HepG2 (cell line): ENCODE measurements at regions not wholly inside any gene's neighbourhood (a gene's known extent, or its start where the extent isn't known, plus 50 kb on each side); places are given as distances from the start of the nearest gene placed in this dataset.

Source experiments
- ATAC-seq: fragments of 200-7000 bp; cut with Tn5 transposase; 3 replicates; pipeline ENCODE4 v1.9.1; 2020; ENCODE audit warnings: mild to moderate bottlenecking, moderate library complexity
- BruUV-seq: library from RNA; stranded (reverse); fragments of 400-500 nt; replicated peaks from 2 replicates; lab custom pipeline; 2021; lab: Mats Ljungman, UMichigan
- CTCF ChIA-PET: fragments of 300-600 bp; formaldehyde crosslinking; extraction: SDS; loops from one replicate; lab custom pipeline; 2021; ENCODE audit warnings: low total read pairs, inconsistent platforms, low intra/inter-chr PET ratio; lab: Yijun Ruan, JAX
- POLR2A ChIA-PET: fragments of 350-600 bp; sonication (Branson Sonifier 250); formaldehyde crosslinking; loops from one replicate; lab custom pipeline; 2020; ENCODE audit warnings: antibody characterized with exemption, inconsistent platforms; lab: Yijun Ruan, JAX
- DNase-seq: peaks from one replicate; pipeline ENCODE4 v3.0.0-alpha.2; 2015; ENCODE audit warnings: low spot score
- FAIRE-seq: peaks from 3 replicates; lab custom pipeline; 2011; peaks lifted over from hg19 to GRCh38; lab: Jason Lieb, UNC
- H2AFZ ChIP-seq: one replicate; pipeline ENCODE4 v1.6.1; 2011; ENCODE audit warnings: low read length, inconsistent platforms
- H3K27ac ChIP-seq: fragments of 300-600 bp; 3 replicates; pipeline ENCODE4 v1.8.0; 2011; ENCODE audit warnings: mixed run types, mild to moderate bottlenecking, mixed read lengths, low read length, inconsistent platforms; ENCODE audit not compliant: insufficient read depth; ENCODE audit errors: extremely low read length
- H3K27me3 ChIP-seq, 2 experiments: fragments of 200-600 bp in 1 of 2; 2 replicates in 1 of 2; 3 replicates in 1 of 2; pipeline versions ENCODE4 v1.6.0 to v1.8.0; 2011; ENCODE audit warnings: low read length in 2 of 2, mild to moderate bottlenecking in 2 of 2, moderate library complexity in 2 of 2, inconsistent platforms in 1 of 2; ENCODE audit not compliant: insufficient read depth in 2 of 2, control insufficient read depth in 1 of 2
- H3K36me3 ChIP-seq, 2 experiments: fragments of 200-600 bp in 1 of 2; replicated peaks in 1 of 2; 2 replicates in 1 of 2; 3 replicates in 1 of 2; pipeline versions ENCODE4 v1.5.1 to v1.8.0; 2011; ENCODE audit warnings: low read length in 2 of 2, inconsistent platforms in 1 of 2; ENCODE audit not compliant: insufficient read depth in 2 of 2, control insufficient read depth in 1 of 2
- H3K4me1 ChIP-seq: 2 replicates; pipeline ENCODE4 v1.5.1; 2012; ENCODE audit warnings: low read length, inconsistent platforms; ENCODE audit not compliant: insufficient read depth
- H3K4me2 ChIP-seq: 2 replicates; pipeline ENCODE4 v1.6.0; 2011; ENCODE audit warnings: low read depth, low read length, inconsistent platforms
- H3K4me3 ChIP-seq, 3 experiments: fragments of 200-600 bp in 1 of 3; sonication (generic), shearing (Covaris generic) in 1 of 3; replicated peaks in 1 of 3; 2 replicates each; pipeline ENCODE4 v1.5.1; 2011 to 2016; ENCODE audit warnings: low read length in 3 of 3, inconsistent platforms in 2 of 3, low read depth in 2 of 3, mild to moderate bottlenecking in 2 of 3, control low read depth in 1 of 3, mixed read lengths in 1 of 3; ENCODE audit not compliant: insufficient read depth in 1 of 3
- H3K79me2 ChIP-seq: one replicate; pipeline ENCODE4 v1.6.1; 2011; ENCODE audit warnings: low read length, inconsistent platforms; ENCODE audit not compliant: insufficient read depth
- H3K9ac ChIP-seq: 2 replicates; pipeline ENCODE4 v1.6.0; 2011; ENCODE audit warnings: mild to moderate bottlenecking, low read depth, low read length, inconsistent platforms; ENCODE audit not compliant: insufficient read depth
- H3K9me3 ChIP-seq: 2 replicates; pipeline ENCODE4 v1.5.1; 2012; ENCODE audit warnings: mild to moderate bottlenecking, low read length
- H4K20me1 ChIP-seq: 2 replicates; pipeline ENCODE4 v1.6.0; 2011; ENCODE audit warnings: inconsistent platforms, mild to moderate bottlenecking, low read length, moderate library complexity; ENCODE audit not compliant: insufficient read depth
- DMAP1 ChIP-seq: IDR thresholded peaks from 2 replicates; pipeline ENCODE4 v1.6.1; 2016
- GATA4 ChIP-seq: sonication (generic); IDR thresholded peaks from 2 replicates; pipeline ENCODE4 v1.6.1; 2016; ENCODE audit warnings: antibody characterized with exemption, low read depth, borderline replicate concordance
- GFI1 ChIP-seq: sonication (generic); formaldehyde crosslinking; IDR thresholded peaks from 2 replicates; pipeline ENCODE4 v1.5.0; 2020; ENCODE audit warnings: missing genetic modification reagents, mild to moderate bottlenecking, borderline replicate concordance
- GZF1 ChIP-seq: sonication (generic); formaldehyde crosslinking; IDR thresholded peaks from 2 replicates; pipeline ENCODE4 v1.5.1; 2020; ENCODE audit warnings: mild to moderate bottlenecking, missing genetic modification reagents
- NR2F1 ChIP-seq, 2 experiments: fragments of 450-650 bp in 1 of 2; formaldehyde crosslinking in 1 of 2; IDR thresholded peaks; 2 replicates each; pipeline versions ENCODE4 v1.5.0 to v1.6.1; 2016 to 2020; ENCODE audit warnings: mild to moderate bottlenecking in 1 of 2, missing compliant biosample characterization in 1 of 2, missing genetic modification reagents in 1 of 2, moderate library complexity in 1 of 2
- RARA ChIP-seq: IDR thresholded peaks from 2 replicates; pipeline ENCODE4 v1.6.1; 2016; ENCODE audit warnings: missing genetic modification reagents, missing compliant biosample characterization
- SMARCC2 ChIP-seq: fragments of 450-650 bp; IDR thresholded peaks from 2 replicates; pipeline ENCODE4 v1.6.1; 2017; ENCODE audit warnings: antibody characterized with exemption, mild to moderate bottlenecking
- SP5 ChIP-seq: IDR thresholded peaks from 2 replicates; pipeline ENCODE4 v1.6.1; 2016; ENCODE audit warnings: low read depth, borderline replicate concordance
- SRSF9 ChIP-seq: fragments of 200-400 bp; formaldehyde crosslinking; IDR thresholded peaks from 2 replicates; pipeline ENCODE4 v1.6.1; 2018; ENCODE audit warnings: borderline replicate concordance, mild to moderate bottlenecking, low read depth, low read length; ENCODE audit not compliant: insufficient read depth, poor library complexity, severe bottlenecking
- ZNF235 ChIP-seq: sonication (generic); formaldehyde crosslinking; IDR thresholded peaks from 2 replicates; pipeline ENCODE4 v1.8.1; 2023; ENCODE audit warnings: mild to moderate bottlenecking, missing genetic modification reagents, borderline replicate concordance
- ZNF552 ChIP-seq: sonication (generic); formaldehyde crosslinking; IDR thresholded peaks from 2 replicates; pipeline ENCODE4 v1.9.0; 2022; ENCODE audit warnings: missing genetic modification reagents, mild to moderate bottlenecking, borderline replicate concordance
- ZNF558 ChIP-seq: sonication (generic); formaldehyde crosslinking; IDR thresholded peaks from 2 replicates; pipeline ENCODE4 v1.9.0; 2022; ENCODE audit warnings: mild to moderate bottlenecking, missing genetic modification reagents, borderline replicate concordance
- ZNF615 ChIP-seq: sonication (generic); formaldehyde crosslinking; IDR thresholded peaks from 2 replicates; pipeline ENCODE4 v1.5.0; 2020; ENCODE audit warnings: mild to moderate bottlenecking, missing genetic modification reagents, borderline replicate concordance
- WGBS: methylation state at CpG from one replicate; pipeline ENCODE4 v1.1.6; 2017; ENCODE audit warnings: low lambda C conversion rate; 5-methylcytosine and 5-hydroxymethylcytosine counted together
- in situ Hi-C: cut with HindIII; loops from 2 replicates; pipeline ENCODE4 v1.10.0; 2017; ENCODE audit warnings: low pct_unique_long_range_greater_than_20kb; ENCODE audit not compliant: extremely low pct_ligation_motif_present
- intact Hi-C: fragments of 100-400 bp; cut with micrococcal nuclease; formaldehyde crosslinking; loops from one replicate; pipeline ENCODE4 v1.10.0; 2022; ENCODE audit not compliant: unreplicated experiment
- TF ChIP-seq, protein P1 (sequence below): sonication (generic); formaldehyde crosslinking; conservative IDR thresholded peaks from 2 replicates; pipeline ENCODE4 v1.8.0; 2022; ENCODE audit warnings: low read depth, missing genetic modification reagents
- TF ChIP-seq, protein P2 (sequence below): sonication (generic); formaldehyde crosslinking; IDR thresholded peaks from 2 replicates; pipeline ENCODE4 v1.8.1; 2023; ENCODE audit warnings: mild to moderate bottlenecking, inconsistent platforms, moderate library complexity, missing genetic modification reagents, borderline replicate concordance

DNA sequence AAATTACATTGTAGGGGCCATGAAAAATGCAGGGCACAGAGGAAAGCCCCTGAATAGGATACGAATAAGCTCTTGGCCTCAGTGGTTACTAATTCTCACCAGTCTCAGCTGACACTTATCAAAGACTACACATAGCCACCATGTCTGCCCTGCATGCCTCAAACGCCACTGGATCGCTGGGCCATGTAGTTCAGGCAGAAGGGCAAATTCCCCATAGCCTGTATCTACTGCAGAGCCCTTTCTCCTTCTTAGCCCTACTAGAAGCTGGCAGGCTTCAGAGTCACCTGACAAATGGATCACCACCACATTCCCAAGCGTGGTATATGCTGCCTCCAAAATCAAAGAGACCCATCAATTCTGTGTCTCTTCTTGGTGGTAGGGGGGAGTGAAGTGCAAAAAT lies 177.4 kb downstream of the MINAR1 start:
- DNase-seq (no peak), FAIRE-seq (no peak), ATAC-seq (no peak)
- no peak overlapping the region for H3K4me3 ChIP-seq
- no peaks in the 10 kb centered on the region for H3K79me2 ChIP-seq
- H2AFZ ChIP-seq: no peak overlapping the region
- no peak overlapping the region for H3K27ac ChIP-seq
- intact Hi-C loops (no loop called here), in situ Hi-C loops (no loop called here)
- no peak overlapping the region for H3K9ac ChIP-seq
- BruUV-seq: no TSS peak
- H3K36me3 ChIP-seq: no peaks in the 10 kb centered on the region
- CTCF ChIA-PET: no interaction called here
- no peaks in the 10 kb centered on the region for H3K4me1 ChIP-seq
- H3K27me3 ChIP-seq: peaks cover 0 to 15% of the 10 kb centered on the region in 2 experiments; a peak in 1 of 5 replicates
- WGBS: 0% methylated on average over 3 of the region's 4 CpGs
- no peak overlapping the region for H3K4me2 ChIP-seq
- H4K20me1 ChIP-seq: no peaks in the 10 kb centered on the region
- TF ChIP-seq, protein P1, sequence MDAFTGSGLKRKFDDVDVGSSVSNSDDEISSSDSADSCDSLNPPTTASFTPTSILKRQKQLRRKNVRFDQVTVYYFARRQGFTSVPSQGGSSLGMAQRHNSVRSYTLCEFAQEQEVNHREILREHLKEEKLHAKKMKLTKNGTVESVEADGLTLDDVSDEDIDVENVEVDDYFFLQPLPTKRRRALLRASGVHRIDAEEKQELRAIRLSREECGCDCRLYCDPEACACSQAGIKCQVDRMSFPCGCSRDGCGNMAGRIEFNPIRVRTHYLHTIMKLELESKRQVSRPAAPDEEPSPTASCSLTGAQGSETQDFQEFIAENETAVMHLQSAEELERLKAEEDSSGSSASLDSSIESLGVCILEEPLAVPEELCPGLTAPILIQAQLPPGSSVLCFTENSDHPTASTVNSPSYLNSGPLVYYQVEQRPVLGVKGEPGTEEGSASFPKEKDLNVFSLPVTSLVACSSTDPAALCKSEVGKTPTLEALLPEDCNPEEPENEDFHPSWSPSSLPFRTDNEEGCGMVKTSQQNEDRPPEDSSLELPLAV (CRISPR knock-in tag): no peak
- TF ChIP-seq SP5 (no peak), ZNF235 (CRISPR knock-in tag) (no peak), ZNF552 (CRISPR knock-in tag) (no peak), DMAP1 (CRISPR knock-in tag) (no peak), GZF1 (CRISPR knock-in tag) (no peak), ZNF558 (no peak)
- POLR2A ChIA-PET: no interaction called here
- H3K9me3 ChIP-seq: no peaks in the 10 kb centered on the region

DNA sequence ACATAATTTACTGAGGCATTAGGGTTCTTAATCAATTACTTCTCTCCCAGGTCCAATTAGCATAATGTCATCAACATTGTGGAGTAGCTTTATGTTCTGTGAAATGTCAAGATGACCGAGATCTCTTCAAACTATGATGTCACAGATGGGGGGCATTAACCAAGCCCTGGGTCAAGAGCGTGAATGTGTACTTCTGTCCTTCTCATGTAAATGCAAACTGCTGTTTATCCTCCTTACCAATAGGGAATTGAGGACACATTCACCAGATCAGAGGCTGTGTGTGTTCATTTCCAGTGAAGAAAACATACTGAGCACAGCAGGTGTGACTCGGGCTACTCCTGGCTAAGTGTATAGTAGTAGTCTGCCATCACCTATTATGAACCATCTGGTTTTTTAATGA lies 177.9 kb downstream of the MINAR1 start:
- 11% methylated on average over 3 of the region's 3 CpGs for WGBS
- Histone ChIP-seq H2AFZ (no peak overlapping the region), H3K9me3 (no peaks in the 10 kb centered on the region), H3K4me3 (no peak overlapping the region), H4K20me1 (no peaks in the 10 kb centered on the region), H3K27me3 (peaks cover 0 to 15% of the 10 kb centered on the region in 2 experiments; a peak in 1 of 5 replicates), H3K79me2 (no peaks in the 10 kb centered on the region), H3K4me2 (no peak overlapping the region), H3K27ac (no peak overlapping the region), H3K36me3 (no peaks in the 10 kb centered on the region), H3K4me1 (no peaks in the 10 kb centered on the region), H3K9ac (no peak overlapping the region)
- FAIRE-seq (no peak), DNase-seq (no peak), ATAC-seq (no peak)
- BruUV-seq: no TSS peak
- POLR2A ChIA-PET: no interaction called here
- intact Hi-C loops (no loop called here), in situ Hi-C loops (no loop called here)
- CTCF ChIA-PET: no interaction called here
- TF ChIP-seq GFI1 (CRISPR knock-in tag): no peak
- TF ChIP-seq GATA4: no peak
- no peak for TF ChIP-seq SRSF9
- no peak for TF ChIP-seq RARA (CRISPR knock-in tag)
- TF ChIP-seq NR2F1 (CRISPR knock-in tag; IDR thresholded peaks at IDR 0.05): no peak
- no peak for TF ChIP-seq ZNF615 (CRISPR knock-in tag)
- TF ChIP-seq SMARCC2: no peak
- TF ChIP-seq, protein P2, sequence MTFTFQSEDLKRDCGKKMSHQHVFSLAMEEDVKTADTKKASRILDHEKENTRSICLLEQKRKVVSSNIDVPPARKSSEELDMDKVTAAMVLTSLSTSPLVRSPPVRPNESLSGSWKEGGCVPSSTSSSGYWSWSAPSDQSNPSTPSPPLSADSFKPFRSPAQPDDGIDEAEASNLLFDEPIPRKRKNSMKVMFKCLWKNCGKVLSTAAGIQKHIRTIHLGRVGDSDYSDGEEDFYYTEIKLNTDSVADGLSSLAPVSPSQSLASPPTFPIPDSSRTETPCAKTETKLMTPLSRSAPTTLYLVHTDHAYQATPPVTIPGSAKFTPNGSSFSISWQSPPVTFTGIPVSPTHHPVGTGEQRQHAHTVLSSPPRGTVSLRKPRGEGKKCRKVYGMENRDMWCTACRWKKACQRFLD (CRISPR knock-in tag): no peak
